ENCODE measurements at regions not wholly inside any gene's neighbourhood (a gene's known extent, or its start where the extent isn't known, plus 50 kb on each side); places are given as distances from the start of the nearest gene placed in this dataset.
"Not testable (repeated sequence)": the region's sequence is repeated elsewhere in the genome, so short reads cannot be mapped to it uniquely, and the experiment has no call there.

- no peak for DNase-seq (ENCODE audit: low read depth, low spot score)
- H3K27ac ChIP-seq = no peak overlapping the region
These were observed 363.6 kb downstream of the AEBP2 start for GRCh38 chr12:19802915-19803314.

GRCh38 chr12:19804737-19805136 lies 365.4 kb downstream of the AEBP2 start:
- no peak overlapping the region for H3K27ac ChIP-seq
- DNase-seq (ENCODE audit: low read depth, low spot score) = no peak

GRCh38 chr12:19808371-19808770 lies 369.1 kb downstream of the AEBP2 start:
- DNase-seq (ENCODE audit: low read depth, low spot score) = no peak
- no peak overlapping the region for H3K27ac ChIP-seq

GRCh38 chr12:19810213-19810612 lies 370.9 kb downstream of the AEBP2 start:
- H3K27ac ChIP-seq = no peak overlapping the region
- DNase-seq (ENCODE audit: low read depth, low spot score) = no peak

GRCh38 chr12:19811922-19812321 lies 372.6 kb downstream of the AEBP2 start:
- no peak for DNase-seq (ENCODE audit: low read depth, low spot score)
- H3K27ac ChIP-seq = no peak overlapping the region

GRCh38 chr12:19819231-19819630 lies 379.9 kb downstream of the AEBP2 start:
- H3K27ac ChIP-seq = no peak overlapping the region
- DNase-seq (ENCODE audit: low read depth, low spot score) = no peak

- DNase-seq (ENCODE audit: low read depth, low spot score) = no peak
- no peak overlapping the region for H3K27ac ChIP-seq
These were observed 383.2 kb downstream of the AEBP2 start for GRCh38 chr12:19822476-19822875.

- not testable (repeated sequence) for DNase-seq (ENCODE audit: low read depth, low spot score); H3K27ac ChIP-seq
These were observed 384.0 kb downstream of the AEBP2 start for GRCh38 chr12:19823326-19823725.

- no peak for DNase-seq (ENCODE audit: low read depth, low spot score)
- H3K27ac ChIP-seq = no peak overlapping the region
These were observed 387.8 kb downstream of the AEBP2 start for GRCh38 chr12:19826980-19827550.

GRCh38 chr12:19829100-19829853 lies 390.0 kb downstream of the AEBP2 start:
- H3K27ac ChIP-seq = no peak overlapping the region
- DNase-seq (ENCODE audit: low read depth, low spot score) = no peak

GRCh38 chr12:19830446-19830845 lies 391.2 kb downstream of the AEBP2 start:
- no peak for DNase-seq (ENCODE audit: low read depth, low spot score)
- no peak overlapping the region for H3K27ac ChIP-seq

- DNase-seq (ENCODE audit: low read depth, low spot score) = no peak
- H3K27ac ChIP-seq = no peak overlapping the region
These were observed 394.6 kb downstream of the AEBP2 start for GRCh38 chr12:19833775-19834501.

- no peak overlapping the region for H3K27ac ChIP-seq
- DNase-seq (ENCODE audit: low read depth, low spot score) = no peak
These were observed 395.3 kb downstream of the AEBP2 start for GRCh38 chr12:19834592-19834991.

- no peak overlapping the region for H3K27ac ChIP-seq
- no peak for DNase-seq (ENCODE audit: low read depth, low spot score)
These were observed 396.8 kb downstream of the AEBP2 start for GRCh38 chr12:19836056-19836455.

- no peak overlapping the region for H3K27ac ChIP-seq
- no peak for DNase-seq (ENCODE audit: low read depth, low spot score)
These were observed 397.2 kb downstream of the AEBP2 start for GRCh38 chr12:19836456-19836855.

- H3K27ac ChIP-seq = no peak overlapping the region
- DNase-seq (ENCODE audit: low read depth, low spot score) = no peak
These were observed 398.3 kb downstream of the AEBP2 start for GRCh38 chr12:19837543-19837942.

- no peak for DNase-seq (ENCODE audit: low read depth, low spot score)
- no peak overlapping the region for H3K27ac ChIP-seq
These were observed 402.2 kb downstream of the AEBP2 start for GRCh38 chr12:19841451-19841850.

GRCh38 chr12:19842116-19842515 lies 402.8 kb downstream of the AEBP2 start:
- no peak overlapping the region for H3K27ac ChIP-seq
- DNase-seq (ENCODE audit: low read depth, low spot score) = no peak

- no peak overlapping the region for H3K27ac ChIP-seq
- no peak for DNase-seq (ENCODE audit: low read depth, low spot score)
These were observed 404.9 kb downstream of the AEBP2 start for GRCh38 chr12:19844224-19844623.

GRCh38 chr12:19846574-19846973 lies 407.3 kb downstream of the AEBP2 start:
- no peak for DNase-seq (ENCODE audit: low read depth, low spot score)
- no peak overlapping the region for H3K27ac ChIP-seq

- DNase-seq (ENCODE audit: low read depth, low spot score) = no peak
- no peak overlapping the region for H3K27ac ChIP-seq
These were observed 408.2 kb downstream of the AEBP2 start for GRCh38 chr12:19847294-19848059.

All from epithelial cell of prostate (primary cell).